GM20000 (cell line): ENCODE measurements at regions not wholly inside any gene's neighbourhood (a gene's known extent, or its start where the extent isn't known, plus 50 kb on each side); places are given as distances from the start of the nearest gene placed in this dataset.

Experiments
- DNase-seq: peaks from one replicate; pipeline ENCODE4 v3.0.0; 2012; ENCODE audit warnings: low spot score
- TF ChIP-seq, protein P1 (sequence below): IDR thresholded peaks from 2 replicates; pipeline ENCODE4 v1.5.1; 2012; ENCODE audit warnings: mild to moderate bottlenecking, control low read depth; ENCODE audit errors: extremely low read depth, missing control alignments

DNA sequence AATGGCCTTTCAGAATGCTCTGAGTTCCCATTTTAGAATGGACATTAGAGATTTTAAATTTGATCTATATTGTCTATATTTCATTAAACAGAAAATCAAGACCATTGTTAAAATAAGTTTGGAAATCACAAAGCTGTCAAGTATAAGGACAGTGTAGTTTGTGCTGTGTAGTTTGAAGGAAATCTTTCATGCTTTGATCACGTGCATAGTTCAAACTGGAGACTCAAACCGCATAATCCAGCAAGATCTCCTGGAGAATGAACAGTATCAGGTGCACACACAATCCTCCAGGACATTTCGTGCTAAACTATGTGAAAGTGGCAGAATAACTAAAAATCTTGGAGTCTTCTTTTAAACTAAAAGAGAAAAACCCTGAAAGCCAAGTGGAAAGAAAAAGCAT is 60.8 kb upstream of the TBXT start:
- no peak for DNase-seq
- TF ChIP-seq, protein P1, sequence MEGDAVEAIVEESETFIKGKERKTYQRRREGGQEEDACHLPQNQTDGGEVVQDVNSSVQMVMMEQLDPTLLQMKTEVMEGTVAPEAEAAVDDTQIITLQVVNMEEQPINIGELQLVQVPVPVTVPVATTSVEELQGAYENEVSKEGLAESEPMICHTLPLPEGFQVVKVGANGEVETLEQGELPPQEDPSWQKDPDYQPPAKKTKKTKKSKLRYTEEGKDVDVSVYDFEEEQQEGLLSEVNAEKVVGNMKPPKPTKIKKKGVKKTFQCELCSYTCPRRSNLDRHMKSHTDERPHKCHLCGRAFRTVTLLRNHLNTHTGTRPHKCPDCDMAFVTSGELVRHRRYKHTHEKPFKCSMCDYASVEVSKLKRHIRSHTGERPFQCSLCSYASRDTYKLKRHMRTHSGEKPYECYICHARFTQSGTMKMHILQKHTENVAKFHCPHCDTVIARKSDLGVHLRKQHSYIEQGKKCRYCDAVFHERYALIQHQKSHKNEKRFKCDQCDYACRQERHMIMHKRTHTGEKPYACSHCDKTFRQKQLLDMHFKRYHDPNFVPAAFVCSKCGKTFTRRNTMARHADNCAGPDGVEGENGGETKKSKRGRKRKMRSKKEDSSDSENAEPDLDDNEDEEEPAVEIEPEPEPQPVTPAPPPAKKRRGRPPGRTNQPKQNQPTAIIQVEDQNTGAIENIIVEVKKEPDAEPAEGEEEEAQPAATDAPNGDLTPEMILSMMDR: no peak

GRCh38 chr6:166223079-166223478 is 55.4 kb upstream of the TBXT start:
- DNase-seq: no peak
- TF ChIP-seq, protein P1: no peak

DNA sequence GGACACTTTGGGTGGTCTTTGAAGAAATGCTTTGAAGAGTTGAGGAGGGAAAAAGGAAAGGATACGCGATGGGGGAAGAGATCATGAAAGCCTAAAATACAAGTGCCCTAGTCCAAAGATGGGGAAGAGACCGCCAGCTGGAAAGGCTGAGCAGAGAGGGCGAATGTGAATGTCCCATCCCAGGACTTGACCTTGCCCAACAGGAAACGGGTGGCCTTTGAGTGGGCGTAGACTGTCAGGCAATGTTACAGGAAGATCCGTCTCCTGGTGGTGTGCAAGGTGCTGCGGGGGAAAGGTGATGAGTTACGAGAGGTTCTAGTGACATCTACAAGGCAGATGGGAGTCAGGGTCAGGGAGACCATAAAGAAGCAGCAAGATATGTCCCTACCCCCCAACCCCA is 55.0 kb upstream of the TBXT start:
- DNase-seq: no peak
- TF ChIP-seq, protein P1: no peak

DNA sequence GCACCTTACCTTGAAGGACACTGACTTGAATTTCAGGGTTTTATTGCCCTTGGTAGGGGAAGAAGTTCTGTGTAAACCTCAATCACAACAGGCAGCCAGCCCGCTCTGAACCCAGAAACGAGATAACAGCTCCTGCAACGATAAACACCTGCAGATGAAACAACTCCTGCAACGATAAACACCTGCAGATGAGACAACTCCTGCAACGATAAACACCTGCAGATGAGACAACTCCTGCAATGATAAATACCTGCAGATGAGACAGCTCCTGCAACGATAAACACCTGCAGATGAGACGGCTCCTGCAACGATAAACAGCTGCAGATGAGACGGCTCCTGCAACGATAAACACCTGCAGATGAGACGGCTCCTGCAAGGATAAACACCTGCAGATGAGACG is 54.0 kb upstream of the TBXT start:
- TF ChIP-seq, protein P1: no peak
- DNase-seq: no peak

GRCh38 chr6:166221040-166221439 is 53.4 kb upstream of the TBXT start:
- no peak for DNase-seq
- TF ChIP-seq, protein P1: no peak
